Neural cell (in vitro differentiated cells): ENCODE measurements at regions not wholly inside any gene's neighbourhood (a gene's known extent, or its start where the extent isn't known, plus 50 kb on each side); places are given as distances from the start of the nearest gene placed in this dataset.

Experiments
- H2AFZ ChIP-seq: fragments of 200-600, 300-800 bp; sonication (generic), shearing (Covaris generic); 2 replicates; pipeline ENCODE4 v1.6.0; 2014; ENCODE audit warnings: low read depth, mild to moderate bottlenecking, antibody characterized with exemption, low read length, moderate library complexity
- H3F3A ChIP-seq: fragments of 200-600 bp; shearing (Covaris generic); 2 replicates; pipeline ENCODE4 v1.6.1; 2016; ENCODE audit warnings: mild to moderate bottlenecking, moderate library complexity, mixed read lengths, antibody characterized with exemption, low read length; ENCODE audit not compliant: insufficient read depth, poor library complexity, severe bottlenecking
- H3K27ac ChIP-seq: fragments of 200-600, 300-800 bp; sonication (generic), shearing (Covaris generic); 2 replicates; pipeline ENCODE4 v1.5.1; 2014; ENCODE audit warnings: mild to moderate bottlenecking, low read length, moderate library complexity
- H3K27me3 ChIP-seq: fragments of 300-800, 200-600 bp; sonication (generic), shearing (Covaris generic); 2 replicates; pipeline ENCODE4 v1.6.0; 2014; ENCODE audit warnings: mild to moderate bottlenecking, low read depth, low read length, moderate library complexity; ENCODE audit not compliant: insufficient read depth
- H3K36me3 ChIP-seq: fragments of 300-800, 200-600 bp; sonication (generic), shearing (Covaris generic); 2 replicates; pipeline ENCODE4 v1.5.1; 2014; ENCODE audit warnings: mild to moderate bottlenecking, antibody characterized with exemption, low read length, moderate library complexity; ENCODE audit not compliant: insufficient read depth
- H3K4me2 ChIP-seq: fragments of 300-800, 200-600 bp; sonication (generic), shearing (Covaris generic); 2 replicates; pipeline ENCODE4 v1.6.0; 2014; ENCODE audit warnings: mild to moderate bottlenecking, low read length
- H3K4me3 ChIP-seq: fragments of 300-800, 200-600 bp; sonication (generic), shearing (Covaris generic); 2 replicates; pipeline ENCODE4 v1.5.1; 2014; ENCODE audit warnings: mild to moderate bottlenecking, low read length, moderate library complexity
- H3K79me2 ChIP-seq: fragments of 200-600 bp; shearing (Covaris generic); replicated peaks from 2 replicates; pipeline ENCODE4 v1.6.0; 2014; ENCODE audit warnings: mild to moderate bottlenecking, low read length, moderate library complexity; ENCODE audit not compliant: insufficient read depth
- H3K9ac ChIP-seq: fragments of 300-800, 200-600 bp; sonication (generic), shearing (Covaris generic); 2 replicates; pipeline ENCODE4 v1.6.1; 2016; ENCODE audit warnings: mild to moderate bottlenecking, low read length, mixed read lengths
- H3K9me2 ChIP-seq: fragments of 200-600 bp; shearing (Covaris generic); 2 replicates; pipeline ENCODE4 v1.6.1; 2016; ENCODE audit warnings: mild to moderate bottlenecking, low read length, mixed read lengths; ENCODE audit not compliant: insufficient read depth
- H3K9me3 ChIP-seq: fragments of 200-600, 300-800 bp; sonication (generic), shearing (Covaris generic); 2 replicates; pipeline ENCODE4 v1.6.1; 2016; ENCODE audit warnings: mild to moderate bottlenecking, mixed run types, low read length, moderate library complexity, mixed read lengths
- H4K20me1 ChIP-seq: fragments of 200-600 bp; shearing (Covaris generic); 2 replicates; pipeline ENCODE4 v1.6.1; 2016; ENCODE audit warnings: mild to moderate bottlenecking, mixed run types; ENCODE audit not compliant: insufficient read depth
- EP300 ChIP-seq: fragments of 450-650 bp; conservative IDR thresholded peaks from 2 replicates; pipeline ENCODE4 v1.6.1; 2014; ENCODE audit warnings: antibody characterized with exemption, mild to moderate bottlenecking, moderate library complexity; ENCODE audit not compliant: poor library complexity, severe bottlenecking
- EZH2 ChIP-seq: fragments of 200-600, 300-800 bp; shearing (Covaris generic), sonication (generic); IDR thresholded peaks from 2 replicates; pipeline ENCODE4 v1.6.1; 2014; ENCODE audit warnings: antibody characterized with exemption, low read length, borderline replicate concordance, mild to moderate bottlenecking; ENCODE audit not compliant: insufficient read depth, poor library complexity, severe bottlenecking
- MXI1 ChIP-seq: fragments of 450-650 bp; conservative IDR thresholded peaks from 2 replicates; pipeline ENCODE4 v1.6.1; 2014; ENCODE audit warnings: antibody characterized with exemption, mild to moderate bottlenecking; ENCODE audit not compliant: poor library complexity, severe bottlenecking
- POLR2AphosphoS5 ChIP-seq: IDR thresholded peaks from 2 replicates; pipeline ENCODE4 v1.6.1; 2012
- RAD21 ChIP-seq: fragments of 450-650 bp; conservative IDR thresholded peaks from 2 replicates; pipeline ENCODE4 v1.6.1; 2014; ENCODE audit warnings: antibody characterized with exemption, mild to moderate bottlenecking, moderate library complexity
- SMC3 ChIP-seq: fragments of 450-650 bp; conservative IDR thresholded peaks from 2 replicates; pipeline ENCODE4 v1.6.1; 2014; ENCODE audit warnings: antibody characterized with exemption, mild to moderate bottlenecking, moderate library complexity; ENCODE audit not compliant: poor library complexity
- TAF1 ChIP-seq: IDR thresholded peaks from 2 replicates; pipeline ENCODE4 v1.6.1; 2012; ENCODE audit warnings: low read depth
- TF ChIP-seq, protein P1 (sequence below): fragments of 450-650 bp; IDR thresholded peaks from 2 replicates; pipeline ENCODE4 v1.5.1; 2014; ENCODE audit warnings: antibody characterized with exemption, mild to moderate bottlenecking, moderate library complexity; ENCODE audit not compliant: poor library complexity, severe bottlenecking
- TF ChIP-seq, protein P2 (sequence below): IDR thresholded peaks from 2 replicates; pipeline ENCODE4 v1.6.1; 2012; ENCODE audit warnings: borderline replicate concordance

DNA sequence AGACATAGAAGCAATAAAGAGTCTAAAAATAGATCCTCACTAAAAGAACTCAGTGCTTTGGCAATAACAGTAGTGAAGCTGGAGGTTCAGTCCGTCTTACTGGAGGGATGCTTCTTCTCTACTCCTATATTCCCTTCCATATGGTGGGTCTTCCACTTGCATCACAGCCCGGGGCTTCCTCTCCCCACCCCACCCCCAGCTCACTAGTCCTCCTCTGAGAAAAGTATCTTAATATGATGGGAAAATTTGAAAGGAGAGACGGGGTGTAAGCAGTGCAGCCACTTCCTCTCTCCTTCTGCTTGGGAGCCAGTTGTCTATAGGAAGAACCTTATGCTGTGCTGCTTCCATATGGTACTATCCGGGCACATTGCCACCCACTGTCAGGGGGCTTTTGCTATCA is 57.2 kb upstream of the SPOPL start:
- Histone ChIP-seq H3K27me3 (no peaks in the 10 kb centered on the region), H3K27ac (no peak overlapping the region), H3K4me3 (no peak overlapping the region), H3K9ac (no peak overlapping the region), H3K36me3 (no peaks in the 10 kb centered on the region), H3K9me2 (no peaks in the 10 kb centered on the region), H3K9me3 (no peaks in the 10 kb centered on the region), H3K79me2 (no peaks in the 10 kb centered on the region), H3F3A (no peaks in the 10 kb centered on the region), H2AFZ (no peak overlapping the region), H3K4me2 (no peak overlapping the region), H4K20me1 (no peaks in the 10 kb centered on the region)
- TF ChIP-seq, protein P1, sequence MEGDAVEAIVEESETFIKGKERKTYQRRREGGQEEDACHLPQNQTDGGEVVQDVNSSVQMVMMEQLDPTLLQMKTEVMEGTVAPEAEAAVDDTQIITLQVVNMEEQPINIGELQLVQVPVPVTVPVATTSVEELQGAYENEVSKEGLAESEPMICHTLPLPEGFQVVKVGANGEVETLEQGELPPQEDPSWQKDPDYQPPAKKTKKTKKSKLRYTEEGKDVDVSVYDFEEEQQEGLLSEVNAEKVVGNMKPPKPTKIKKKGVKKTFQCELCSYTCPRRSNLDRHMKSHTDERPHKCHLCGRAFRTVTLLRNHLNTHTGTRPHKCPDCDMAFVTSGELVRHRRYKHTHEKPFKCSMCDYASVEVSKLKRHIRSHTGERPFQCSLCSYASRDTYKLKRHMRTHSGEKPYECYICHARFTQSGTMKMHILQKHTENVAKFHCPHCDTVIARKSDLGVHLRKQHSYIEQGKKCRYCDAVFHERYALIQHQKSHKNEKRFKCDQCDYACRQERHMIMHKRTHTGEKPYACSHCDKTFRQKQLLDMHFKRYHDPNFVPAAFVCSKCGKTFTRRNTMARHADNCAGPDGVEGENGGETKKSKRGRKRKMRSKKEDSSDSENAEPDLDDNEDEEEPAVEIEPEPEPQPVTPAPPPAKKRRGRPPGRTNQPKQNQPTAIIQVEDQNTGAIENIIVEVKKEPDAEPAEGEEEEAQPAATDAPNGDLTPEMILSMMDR, result no peak
- TF ChIP-seq POLR2AphosphoS5 (no peak), SMC3 (no peak), EP300 (no peak), TAF1 (no peak), MXI1 (no peak), EZH2 (no peak), RAD21 (no peak)
- TF ChIP-seq, protein P2, sequence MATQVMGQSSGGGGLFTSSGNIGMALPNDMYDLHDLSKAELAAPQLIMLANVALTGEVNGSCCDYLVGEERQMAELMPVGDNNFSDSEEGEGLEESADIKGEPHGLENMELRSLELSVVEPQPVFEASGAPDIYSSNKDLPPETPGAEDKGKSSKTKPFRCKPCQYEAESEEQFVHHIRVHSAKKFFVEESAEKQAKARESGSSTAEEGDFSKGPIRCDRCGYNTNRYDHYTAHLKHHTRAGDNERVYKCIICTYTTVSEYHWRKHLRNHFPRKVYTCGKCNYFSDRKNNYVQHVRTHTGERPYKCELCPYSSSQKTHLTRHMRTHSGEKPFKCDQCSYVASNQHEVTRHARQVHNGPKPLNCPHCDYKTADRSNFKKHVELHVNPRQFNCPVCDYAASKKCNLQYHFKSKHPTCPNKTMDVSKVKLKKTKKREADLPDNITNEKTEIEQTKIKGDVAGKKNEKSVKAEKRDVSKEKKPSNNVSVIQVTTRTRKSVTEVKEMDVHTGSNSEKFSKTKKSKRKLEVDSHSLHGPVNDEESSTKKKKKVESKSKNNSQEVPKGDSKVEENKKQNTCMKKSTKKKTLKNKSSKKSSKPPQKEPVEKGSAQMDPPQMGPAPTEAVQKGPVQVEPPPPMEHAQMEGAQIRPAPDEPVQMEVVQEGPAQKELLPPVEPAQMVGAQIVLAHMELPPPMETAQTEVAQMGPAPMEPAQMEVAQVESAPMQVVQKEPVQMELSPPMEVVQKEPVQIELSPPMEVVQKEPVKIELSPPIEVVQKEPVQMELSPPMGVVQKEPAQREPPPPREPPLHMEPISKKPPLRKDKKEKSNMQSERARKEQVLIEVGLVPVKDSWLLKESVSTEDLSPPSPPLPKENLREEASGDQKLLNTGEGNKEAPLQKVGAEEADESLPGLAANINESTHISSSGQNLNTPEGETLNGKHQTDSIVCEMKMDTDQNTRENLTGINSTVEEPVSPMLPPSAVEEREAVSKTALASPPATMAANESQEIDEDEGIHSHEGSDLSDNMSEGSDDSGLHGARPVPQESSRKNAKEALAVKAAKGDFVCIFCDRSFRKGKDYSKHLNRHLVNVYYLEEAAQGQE, result no peak

DNA sequence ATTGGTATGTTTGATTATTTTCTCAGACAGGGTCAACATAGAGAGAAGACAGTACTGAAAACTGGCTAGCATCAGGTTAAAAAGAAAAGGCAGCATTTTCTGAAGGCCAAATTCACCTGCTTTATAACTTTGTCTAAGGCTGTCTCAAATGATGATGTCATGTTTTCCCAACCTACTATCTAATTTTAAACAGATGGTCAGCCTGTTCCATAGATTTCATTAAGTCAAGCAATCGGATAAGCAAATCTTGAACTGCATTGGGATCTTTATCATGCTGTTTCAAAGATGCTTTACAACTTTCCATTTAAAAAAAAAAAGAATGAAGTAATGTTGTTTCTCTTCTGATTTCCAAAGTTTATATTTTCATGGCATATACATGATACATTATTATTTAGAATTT is 56.3 kb upstream of the SPOPL start:
- TF ChIP-seq EP300, result no peak
- TF ChIP-seq MXI1, result no peak
- TF ChIP-seq, protein P1, result no peak
- TF ChIP-seq, protein P2, result no peak
- TF ChIP-seq POLR2AphosphoS5, result no peak
- no peak for TF ChIP-seq SMC3
- no peak for TF ChIP-seq RAD21
- no peak for TF ChIP-seq TAF1
- Histone ChIP-seq H4K20me1 (no peaks in the 10 kb centered on the region), H3K4me2 (no peak overlapping the region), H3K27me3 (no peaks in the 10 kb centered on the region), H3K27ac (no peak overlapping the region), H2AFZ (no peak overlapping the region), H3K9me2 (no peaks in the 10 kb centered on the region), H3K9me3 (no peaks in the 10 kb centered on the region), H3F3A (no peaks in the 10 kb centered on the region), H3K79me2 (no peaks in the 10 kb centered on the region), H3K4me3 (no peak overlapping the region), H3K9ac (no peak overlapping the region), H3K36me3 (no peaks in the 10 kb centered on the region)
